ENCODE measurements at regions not wholly inside any gene's neighbourhood (a gene's known extent, or its start where the extent isn't known, plus 50 kb on each side); places are given as distances from the start of the nearest gene placed in this dataset.

DNA sequence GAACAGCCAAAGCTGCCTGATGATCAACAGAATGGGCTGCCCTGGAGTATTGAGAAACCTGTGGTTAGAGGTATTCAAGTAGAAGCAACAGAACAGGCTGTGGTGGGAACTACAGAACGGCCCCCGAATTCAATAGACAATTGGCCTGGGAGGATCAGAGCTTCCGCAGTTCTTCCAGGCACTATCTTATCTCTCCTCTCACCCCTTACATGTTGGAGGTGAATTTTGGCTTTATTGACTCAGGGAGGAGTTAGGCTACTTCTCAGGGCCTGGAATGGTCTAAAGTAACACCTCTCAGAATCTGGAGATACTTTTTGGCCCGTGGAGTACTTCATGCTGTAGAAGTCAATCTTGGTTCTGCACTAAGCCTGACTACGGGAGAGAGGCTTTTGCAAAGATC, 253.0 kb downstream of the PRDM2 start:
- no peaks in the 10 kb centered on the region for H3K4me1 Mint-ChIP-seq (ENCODE audit: low read depth)
- POLR2A ChIA-PET = interaction anchor here (0.6 kb wide), 1 partner anchor 251 kb away, joined by 3 read pairs; no protein-coding TSS in a partner anchor
- no peak overlapping the region for H3K4me3 Mint-ChIP-seq
- no peak overlapping the region for H3K27ac Mint-ChIP-seq
- H3K9me3 Mint-ChIP-seq = no peaks in the 10 kb centered on the region
- H3K36me3 Mint-ChIP-seq = no peaks in the 10 kb centered on the region
- no peak for DNase-seq
- peaks cover 4% of the 10 kb centered on the region for H3K27me3 Mint-ChIP-seq
- intact Hi-C loops (cut with micrococcal nuclease) = loop anchor here (10.0 kb wide), 1 partner anchor 118 kb away; no protein-coding TSS in a partner anchor
- CTCF ChIA-PET = interaction anchor here (1.6 kb wide), 1 partner anchor 21 kb away, joined by 3 read pairs; no protein-coding TSS in a partner anchor

DNA sequence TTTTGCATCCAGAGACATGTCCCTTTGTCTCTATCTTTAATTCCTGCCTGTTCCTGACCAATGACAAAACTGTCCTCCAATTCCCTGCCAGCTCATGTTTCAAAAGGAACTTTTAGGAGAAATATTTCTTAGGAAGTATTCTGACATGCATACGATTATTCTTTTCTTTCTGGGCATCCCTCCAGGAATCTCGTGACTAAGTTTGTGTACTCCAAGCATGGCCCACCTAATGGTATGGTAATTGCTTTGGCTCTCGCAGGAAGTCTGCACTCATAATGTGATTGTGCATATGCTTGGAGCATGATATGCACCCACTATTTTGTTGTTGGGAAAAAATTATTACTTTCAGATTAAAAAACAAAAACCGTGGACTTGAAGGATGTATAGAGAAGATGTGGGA, 256.4 kb downstream of the PRDM2 start:
- Mint-ChIP-seq H3K4me1 (ENCODE audit: low read depth) (no peaks in the 10 kb centered on the region), H3K36me3 (no peaks in the 10 kb centered on the region), H3K27me3 (peaks cover 9% of the 10 kb centered on the region), H3K4me3 (no peak overlapping the region), H3K27ac (no peak overlapping the region), H3K9me3 (no peaks in the 10 kb centered on the region)
- DNase-seq = no peak
- intact Hi-C loops (cut with micrococcal nuclease) = loop anchor here (10.0 kb wide), 1 partner anchor 122 kb away; no protein-coding TSS in a partner anchor
- ChIA-PET POLR2A (no interaction called here), CTCF (interaction anchor here (1.0 kb wide), 1 partner anchor 128 kb away, joined by 3 read pairs; no protein-coding TSS in a partner anchor)

DNA sequence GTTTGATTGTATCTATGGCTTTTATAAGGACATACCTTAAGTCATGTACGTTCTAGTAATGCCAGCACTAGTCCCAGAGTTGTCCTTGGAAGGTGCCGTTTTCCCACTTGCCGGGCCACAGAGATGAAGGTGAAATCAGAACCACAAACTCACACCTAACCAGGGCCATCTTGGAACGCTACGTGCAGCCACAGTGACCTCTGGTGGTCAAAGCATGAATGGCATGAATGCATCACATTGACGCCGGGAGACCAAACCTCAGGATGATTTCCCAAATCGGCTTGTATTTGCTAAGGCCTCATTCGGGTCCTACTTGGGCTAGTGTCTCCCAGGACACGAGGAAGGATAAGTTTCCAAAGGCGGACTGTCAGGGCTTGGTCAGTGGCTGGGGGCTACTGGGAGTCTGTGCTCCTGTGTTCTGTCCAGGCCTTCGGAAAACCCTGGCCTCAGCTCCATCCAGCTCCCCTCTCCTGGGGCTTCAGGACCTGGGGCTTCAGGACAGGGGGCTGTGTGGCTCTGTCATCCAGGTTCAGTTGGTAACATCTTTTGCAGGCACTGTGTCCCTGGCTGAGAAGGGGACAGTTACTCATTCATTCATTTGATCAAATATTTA, 260.5 kb downstream of the PRDM2 start:
- H3K4me1 Mint-ChIP-seq (ENCODE audit: low read depth) = no peaks in the 10 kb centered on the region
- H3K27ac Mint-ChIP-seq = no peak overlapping the region
- no peaks in the 10 kb centered on the region for H3K36me3 Mint-ChIP-seq
- DNase-seq = peak; percentile 73
- POLR2A ChIA-PET = no interaction called here
- intact Hi-C loops (cut with micrococcal nuclease) = loop anchor here (1.0 kb wide), 1 partner anchor 295 kb away; no protein-coding TSS in a partner anchor
- CTCF ChIA-PET = interaction anchor here (1.1 to 2.8 kb wide), 3 partner anchors 56 to 294 kb away, joined by 3 to 11 read pairs (median 4); no protein-coding TSS in a partner anchor
- no peak overlapping the region for H3K4me3 Mint-ChIP-seq
- peaks cover 22% of the 10 kb centered on the region for H3K27me3 Mint-ChIP-seq
- H3K9me3 Mint-ChIP-seq = no peaks in the 10 kb centered on the region

DNA sequence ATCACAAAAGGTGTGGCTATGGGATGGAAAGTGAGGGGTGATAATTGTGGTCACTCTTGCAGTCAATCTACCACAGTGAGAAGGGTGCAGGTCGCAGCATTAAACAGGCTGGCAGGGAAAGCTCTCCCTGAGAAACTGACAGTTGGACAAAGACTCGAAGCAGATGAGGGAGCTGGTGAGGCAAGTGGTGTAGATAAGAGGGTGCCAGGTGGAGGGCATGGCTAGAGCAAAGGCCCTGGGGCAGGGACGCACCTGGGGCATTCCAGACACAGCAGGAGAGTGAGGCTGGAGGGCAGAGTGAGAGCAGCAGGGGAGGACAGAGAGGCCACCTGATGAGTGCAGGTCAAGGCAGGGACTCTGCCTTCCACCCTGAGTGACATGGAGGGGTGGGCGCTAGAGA, 264.8 kb downstream of the PRDM2 start:
- intact Hi-C loops (cut with micrococcal nuclease) = no loop called here
- H3K4me1 Mint-ChIP-seq (ENCODE audit: low read depth) = no peaks in the 10 kb centered on the region

DNA sequence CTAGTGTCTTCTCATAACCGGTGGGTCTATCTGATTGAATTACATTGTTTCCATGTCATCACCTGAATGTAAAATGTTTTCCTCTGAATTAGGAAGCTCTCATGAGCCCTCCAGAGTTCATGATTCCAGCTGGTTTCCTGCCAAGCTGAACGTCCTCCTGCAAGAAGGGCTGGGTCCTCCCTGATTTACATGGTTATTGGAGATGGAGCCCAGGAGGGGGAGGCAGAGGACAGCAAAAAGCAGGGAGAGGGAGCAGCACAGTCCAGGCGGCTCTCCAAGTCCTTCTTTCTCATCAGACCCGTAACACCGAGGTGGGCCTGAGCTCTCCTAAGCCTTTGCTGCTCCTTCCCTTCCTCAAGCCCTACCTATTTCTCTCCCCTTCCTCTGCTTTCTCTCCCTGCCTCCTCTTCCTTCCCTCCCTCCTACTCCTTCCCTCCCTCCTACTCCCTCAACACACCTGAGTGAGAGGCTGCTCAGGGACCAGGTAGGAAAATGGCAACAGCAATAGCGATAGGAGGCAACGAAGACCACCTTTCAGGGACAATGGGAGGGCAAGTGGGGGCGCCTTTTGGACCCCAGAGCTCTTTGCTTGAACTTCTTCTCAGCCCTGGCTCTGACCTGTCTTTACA, 265.9 kb downstream of the PRDM2 start:
- Mint-ChIP-seq H3K4me1 (ENCODE audit: low read depth) (no peaks in the 10 kb centered on the region), H3K36me3 (no peaks in the 10 kb centered on the region), H3K4me3 (no peak overlapping the region), H3K9me3 (peaks cover 8% of the 10 kb centered on the region), H3K27me3 (peaks cover 22% of the 10 kb centered on the region), H3K27ac (no peak overlapping the region)
- POLR2A ChIA-PET = no interaction called here
- intact Hi-C loops (cut with micrococcal nuclease) = no loop called here
- DNase-seq = peak; percentile 13
- CTCF ChIA-PET = no interaction called here

More for the DNA sequence above, 264.8 kb downstream of the PRDM2 start:
- DNase-seq = no peak
- Mint-ChIP-seq H3K4me3 (no peak overlapping the region), H3K9me3 (no peaks in the 10 kb centered on the region), H3K36me3 (no peaks in the 10 kb centered on the region), H3K27me3 (peaks cover 24% of the 10 kb centered on the region), H3K27ac (no peak overlapping the region)
- ChIA-PET CTCF (interaction anchor here (2.1 kb wide), 1 partner anchor 14 kb away, joined by 7 read pairs; no protein-coding TSS in a partner anchor), POLR2A (no interaction called here)

DNA sequence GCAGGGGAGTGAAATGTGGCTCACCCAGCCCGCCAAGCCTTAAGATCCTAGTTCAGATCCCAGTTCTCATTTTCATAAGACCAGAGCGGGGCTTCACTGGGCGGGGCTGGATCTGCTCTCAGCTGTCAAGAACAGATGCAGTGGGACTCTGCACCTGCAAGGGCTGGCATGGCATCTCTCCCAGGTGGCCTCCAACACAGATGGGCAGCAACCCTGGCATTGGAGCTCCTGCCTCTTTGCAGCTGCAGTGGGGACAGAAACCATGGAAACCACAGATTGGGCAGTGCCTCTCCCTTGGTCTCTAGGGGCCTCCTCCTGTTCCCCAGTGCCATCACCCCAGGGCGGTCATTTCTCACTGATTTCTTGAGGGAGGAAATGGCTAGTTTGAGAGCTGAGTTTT, 267.7 kb downstream of the PRDM2 start:
- intact Hi-C loops (cut with micrococcal nuclease) = no loop called here
- no peak for DNase-seq
- peaks cover 18% of the 10 kb centered on the region for H3K9me3 Mint-ChIP-seq
- ChIA-PET CTCF (no interaction called here), POLR2A (no interaction called here)
- H3K4me1 Mint-ChIP-seq (ENCODE audit: low read depth) = no peaks in the 10 kb centered on the region
- no peak overlapping the region for H3K4me3 Mint-ChIP-seq
- peaks cover 14% of the 10 kb centered on the region for H3K27me3 Mint-ChIP-seq
- no peaks in the 10 kb centered on the region for H3K36me3 Mint-ChIP-seq
- no peak overlapping the region for H3K27ac Mint-ChIP-seq

DNA sequence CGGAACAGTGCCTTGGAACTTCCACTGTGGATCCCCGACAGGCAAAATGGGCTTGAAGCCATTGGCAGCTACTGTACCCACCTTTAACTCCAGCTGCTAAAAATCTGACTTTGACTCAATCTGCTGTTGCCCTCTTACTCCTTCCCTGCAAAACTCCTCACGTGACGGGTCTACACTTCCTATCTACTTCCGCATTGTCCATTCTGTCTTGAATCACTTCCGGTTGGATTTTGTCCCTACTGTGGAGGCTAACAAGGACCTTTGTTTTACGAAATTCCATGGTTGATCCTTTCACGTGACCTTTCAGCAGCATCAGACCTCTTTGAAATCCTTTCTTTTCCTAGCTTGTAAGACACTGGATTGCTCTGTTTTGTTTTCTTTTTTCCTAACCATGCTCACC, 268.4 kb downstream of the PRDM2 start:
- ChIA-PET CTCF (no interaction called here), POLR2A (no interaction called here)
- intact Hi-C loops (cut with micrococcal nuclease) = no loop called here

DNA sequence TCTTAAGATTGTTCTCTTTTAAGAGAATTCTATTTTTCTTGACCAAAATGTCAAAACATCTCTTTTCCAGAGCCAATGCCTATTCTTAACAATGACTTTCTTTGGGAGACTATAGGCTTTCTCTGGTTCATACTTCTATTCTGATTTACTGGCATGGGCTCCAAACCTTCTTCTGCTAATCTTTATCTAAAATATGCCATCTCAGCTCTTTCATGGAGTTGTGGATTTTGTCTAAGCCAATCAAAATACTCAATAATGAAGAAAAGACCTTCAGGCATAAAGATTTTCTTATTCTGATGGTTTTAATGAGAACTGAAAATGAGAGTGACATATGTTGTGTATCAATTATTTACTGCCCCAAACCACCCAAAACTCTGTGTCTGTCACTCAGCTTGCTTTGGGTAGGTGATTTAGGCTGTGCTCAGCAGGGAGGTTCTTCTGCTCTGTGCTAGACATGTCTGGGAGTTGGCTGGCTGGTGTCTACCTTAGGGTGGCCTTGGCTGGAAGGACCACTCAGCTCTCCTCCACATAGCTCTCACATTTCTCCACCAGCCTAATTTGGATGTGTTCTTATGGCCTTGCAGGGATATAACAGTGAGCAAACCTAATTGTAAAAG, 270.8 kb downstream of the PRDM2 start:
- POLR2A ChIA-PET = no interaction called here
- CTCF ChIA-PET = no interaction called here
- H3K27ac Mint-ChIP-seq = no peak overlapping the region
- DNase-seq = no peak
- no peaks in the 10 kb centered on the region for H3K4me1 Mint-ChIP-seq (ENCODE audit: low read depth)
- H3K36me3 Mint-ChIP-seq = no peaks in the 10 kb centered on the region
- H3K27me3 Mint-ChIP-seq = peaks cover 11% of the 10 kb centered on the region
- no peak overlapping the region for H3K4me3 Mint-ChIP-seq
- intact Hi-C loops (cut with micrococcal nuclease) = no loop called here
- peaks cover 18% of the 10 kb centered on the region for H3K9me3 Mint-ChIP-seq

More for the DNA sequence above, 268.4 kb downstream of the PRDM2 start:
- Mint-ChIP-seq H3K27ac (no peak overlapping the region), H3K4me3 (no peak overlapping the region), H3K4me1 (ENCODE audit: low read depth) (no peaks in the 10 kb centered on the region), H3K27me3 (peaks cover 14% of the 10 kb centered on the region), H3K36me3 (no peaks in the 10 kb centered on the region), H3K9me3 (peaks cover 18% of the 10 kb centered on the region)
- DNase-seq = no peak

DNA sequence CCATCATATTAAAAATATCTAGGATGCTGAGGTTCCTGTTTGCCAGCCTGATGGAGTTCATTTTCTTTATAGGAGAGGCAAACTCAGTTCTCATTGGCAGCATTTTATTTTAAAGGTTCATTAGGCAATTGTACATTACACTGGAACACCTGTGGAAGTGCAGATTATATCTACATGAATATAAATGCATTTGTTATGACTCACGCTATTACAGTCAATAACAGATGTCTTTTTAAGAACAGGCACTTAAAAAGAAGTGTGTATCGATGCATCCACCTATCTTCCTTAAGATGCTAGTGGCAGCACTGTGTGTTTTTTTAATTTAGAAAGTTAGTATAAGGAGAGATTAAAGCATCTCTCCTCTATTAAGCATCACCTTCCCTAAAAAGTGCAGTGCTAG, 276.5 kb downstream of the PRDM2 start:
- CTCF ChIA-PET = interaction anchor here (1.1 kb wide), 1 partner anchor 14 kb away, joined by 3 read pairs; no protein-coding TSS in a partner anchor

DNA sequence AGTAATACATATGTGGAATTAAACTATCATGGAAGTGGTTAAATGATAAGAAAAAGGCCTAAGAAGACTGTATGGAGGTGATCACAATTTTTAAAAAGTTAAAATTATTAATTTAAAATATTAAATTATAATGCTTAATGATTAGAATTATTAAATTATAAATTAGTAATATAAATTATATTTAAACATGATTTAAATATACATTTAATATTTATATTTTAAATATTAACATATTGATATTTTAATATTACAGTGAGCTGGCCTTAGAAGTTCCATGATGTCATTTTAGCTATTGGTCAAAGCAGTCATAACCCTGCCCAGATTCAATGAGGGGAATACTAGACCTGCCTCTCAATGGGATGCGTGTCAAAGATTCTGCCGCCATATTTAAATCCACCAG, 281.2 kb downstream of the PRDM2 start:
- intact Hi-C loops (cut with micrococcal nuclease) = no loop called here
- no peaks in the 10 kb centered on the region for H3K4me1 Mint-ChIP-seq (ENCODE audit: low read depth)
- no peak overlapping the region for H3K27ac Mint-ChIP-seq
- H3K36me3 Mint-ChIP-seq = no peaks in the 10 kb centered on the region
- DNase-seq = no peak
- no peak overlapping the region for H3K4me3 Mint-ChIP-seq
- POLR2A ChIA-PET = no interaction called here
- no peaks in the 10 kb centered on the region for H3K9me3 Mint-ChIP-seq
- CTCF ChIA-PET = no interaction called here
- no peaks in the 10 kb centered on the region for H3K27me3 Mint-ChIP-seq

More for the DNA sequence above, 276.5 kb downstream of the PRDM2 start:
- Mint-ChIP-seq H3K4me1 (ENCODE audit: low read depth) (no peaks in the 10 kb centered on the region), H3K4me3 (no peak overlapping the region), H3K27ac (no peak overlapping the region), H3K27me3 (peaks cover 7% of the 10 kb centered on the region), H3K36me3 (no peaks in the 10 kb centered on the region), H3K9me3 (peaks cover 4% of the 10 kb centered on the region)
- DNase-seq = no peak
- intact Hi-C loops (cut with micrococcal nuclease) = no loop called here
- POLR2A ChIA-PET = no interaction called here

DNA sequence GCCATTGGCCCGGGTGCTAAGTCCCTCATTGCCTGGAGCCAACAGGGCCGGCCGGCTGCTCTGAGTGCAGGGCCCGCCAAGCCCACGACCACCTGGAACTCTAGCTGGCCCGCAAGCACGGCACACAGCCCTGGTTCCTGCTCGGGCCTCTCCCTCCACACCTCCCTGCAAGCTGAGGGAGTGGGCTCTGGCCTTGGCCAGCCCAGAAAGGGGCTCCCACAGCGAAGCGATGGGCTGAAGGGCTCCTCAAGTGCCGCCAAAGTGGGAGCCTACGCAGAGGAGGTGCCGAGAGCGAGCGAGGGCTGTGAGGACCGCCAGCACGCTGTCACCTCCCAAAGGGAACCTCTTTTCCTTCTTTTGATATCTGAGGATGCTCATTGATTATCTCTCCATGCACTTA, 283.4 kb downstream of the PRDM2 start:
- Mint-ChIP-seq H3K27ac (no peak overlapping the region), H3K27me3 (peaks cover 1% of the 10 kb centered on the region), H3K36me3 (no peaks in the 10 kb centered on the region), H3K9me3 (peaks cover 4% of the 10 kb centered on the region), H3K4me3 (no peak overlapping the region), H3K4me1 (ENCODE audit: low read depth) (no peaks in the 10 kb centered on the region)
- intact Hi-C loops (cut with micrococcal nuclease) = no loop called here
- ChIA-PET CTCF (no interaction called here), POLR2A (no interaction called here)
- no peak for DNase-seq

DNA sequence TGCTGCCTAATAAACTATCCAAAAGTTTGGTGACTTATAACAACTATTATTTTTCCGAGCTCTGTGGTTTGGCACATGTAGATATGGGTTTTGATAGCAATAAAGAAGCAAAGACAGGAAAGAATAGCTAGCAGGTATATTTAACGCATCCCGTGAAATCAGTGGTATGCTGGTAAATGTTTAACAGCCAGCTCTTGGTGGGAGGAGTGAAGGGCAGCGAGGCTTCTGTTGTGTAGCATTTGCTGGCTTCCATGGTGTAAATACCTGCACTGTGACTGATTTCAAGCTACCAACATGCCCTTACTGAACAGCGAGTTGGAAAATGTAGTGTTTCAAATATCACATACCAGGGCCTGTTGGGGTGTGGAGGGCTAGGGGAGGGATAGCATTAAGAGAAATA, 291.0 kb downstream of the PRDM2 start:
- ChIA-PET CTCF (interaction anchor here (1.2 kb wide), 1 partner anchor 14 kb away, joined by 3 read pairs; no protein-coding TSS in a partner anchor), POLR2A (no interaction called here)
- Mint-ChIP-seq H3K27me3 (peaks cover 16% of the 10 kb centered on the region), H3K9me3 (peaks cover 4% of the 10 kb centered on the region), H3K27ac (no peak overlapping the region), H3K4me3 (no peak overlapping the region), H3K36me3 (no peaks in the 10 kb centered on the region), H3K4me1 (ENCODE audit: low read depth) (no peaks in the 10 kb centered on the region)
- intact Hi-C loops (cut with micrococcal nuclease) = no loop called here
- DNase-seq = no peak
